ENCODE measurements at regions not wholly inside any gene's neighbourhood (a gene's known extent, or its start where the extent isn't known, plus 50 kb on each side); places are given as distances from the start of the nearest gene placed in this dataset.

- H3K4me3 ChIP-seq (ENCODE audit: low read depth, low read length) = no peak overlapping the region
- TF ChIP-seq CTCF (IDR thresholded peaks at IDR 0.05; ENCODE audit: low read depth, low read length) = no peak
- H3K9me3 ChIP-seq = no peaks in the 10 kb centered on the region
- H3K4me1 ChIP-seq = no peaks in the 10 kb centered on the region
- no peak for DNase-seq
- H3K27me3 ChIP-seq = no peaks in the 10 kb centered on the region
- no peaks in the 10 kb centered on the region for H3K36me3 ChIP-seq
Observed at GRCh38 chr18:78635093-78635800, 344.4 kb upstream of the SALL3 start.

DNA sequence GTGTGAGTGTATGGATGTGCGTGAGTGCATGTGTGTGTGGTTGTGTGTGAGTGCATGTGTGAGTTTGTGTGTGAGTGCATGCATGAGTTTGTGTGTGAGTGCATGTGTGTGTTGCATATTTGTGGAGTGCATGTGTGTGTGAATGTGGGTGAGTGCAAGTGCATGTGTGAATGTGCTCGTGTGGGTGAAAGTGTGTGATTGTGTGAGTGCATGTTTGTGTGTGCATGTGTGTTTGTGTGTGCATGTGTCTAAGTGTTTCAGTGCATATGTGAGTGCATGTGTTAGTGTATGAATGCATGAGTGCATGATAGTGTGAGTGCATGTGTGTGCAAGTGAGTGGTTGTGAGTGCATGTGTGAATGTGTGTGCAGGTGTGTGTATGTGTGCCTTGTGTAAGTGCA lies 343.4 kb upstream of the SALL3 start:
- Histone ChIP-seq H3K9me3 (no peaks in the 10 kb centered on the region), H3K4me1 (no peaks in the 10 kb centered on the region), H3K36me3 (no peaks in the 10 kb centered on the region), H3K4me3 (ENCODE audit: low read depth, low read length) (no peak overlapping the region), H3K27me3 (no peaks in the 10 kb centered on the region)
- DNase-seq = no peak
- no peak for TF ChIP-seq CTCF (IDR thresholded peaks at IDR 0.05; ENCODE audit: low read depth, low read length)

GRCh38 chr18:78637442-78638402 lies 341.9 kb upstream of the SALL3 start:
- no peaks in the 10 kb centered on the region for H3K9me3 ChIP-seq
- no peaks in the 10 kb centered on the region for H3K36me3 ChIP-seq
- no peak for TF ChIP-seq CTCF (IDR thresholded peaks at IDR 0.05; ENCODE audit: low read depth, low read length)
- H3K4me3 ChIP-seq (ENCODE audit: low read depth, low read length) = no peak overlapping the region
- no peaks in the 10 kb centered on the region for H3K27me3 ChIP-seq
- no peaks in the 10 kb centered on the region for H3K4me1 ChIP-seq
- DNase-seq = no peak

GRCh38 chr18:78639006-78639950 lies 340.3 kb upstream of the SALL3 start:
- Histone ChIP-seq H3K4me1 (no peaks in the 10 kb centered on the region), H3K36me3 (no peaks in the 10 kb centered on the region), H3K27me3 (no peaks in the 10 kb centered on the region), H3K4me3 (ENCODE audit: low read depth, low read length) (no peak overlapping the region), H3K9me3 (no peaks in the 10 kb centered on the region)
- TF ChIP-seq CTCF (IDR thresholded peaks at IDR 0.05; ENCODE audit: low read depth, low read length) = no peak
- DNase-seq = no peak

DNA sequence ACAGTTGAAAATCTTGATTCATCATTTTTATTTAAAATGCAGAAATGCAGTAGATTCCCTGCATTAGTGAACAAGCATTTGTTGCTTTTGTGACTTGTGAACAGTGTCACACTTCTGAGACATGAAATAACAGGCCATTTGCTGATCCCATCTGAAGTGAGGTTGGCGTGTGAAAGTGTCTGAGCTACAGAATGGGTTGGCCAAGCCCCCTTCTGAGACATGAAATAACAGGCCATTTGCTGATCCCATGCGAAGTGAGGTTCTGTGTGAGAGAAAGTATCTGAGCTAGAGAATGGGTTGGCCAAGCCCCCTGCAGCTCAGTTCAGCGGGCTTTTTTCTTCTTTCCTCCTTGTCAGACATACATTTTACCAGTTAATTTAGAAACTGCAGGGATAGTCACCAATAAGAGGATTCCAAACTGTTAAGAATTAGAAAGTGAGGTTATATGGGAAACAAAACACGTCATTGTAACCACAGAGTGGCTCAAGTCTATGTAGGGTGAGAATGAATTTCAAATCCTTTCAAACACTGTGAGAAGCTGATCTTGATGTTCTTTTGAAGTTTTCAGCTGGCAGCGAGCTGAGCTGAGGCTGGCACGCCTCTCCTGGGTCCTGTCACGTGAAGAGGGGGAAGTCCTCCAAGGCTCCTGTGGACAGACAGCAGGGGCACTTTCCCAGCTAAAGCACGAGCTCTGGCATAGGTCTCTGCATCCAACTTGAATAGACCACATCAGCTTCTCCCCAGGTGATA lies 339.2 kb upstream of the SALL3 start:
- H3K4me3 ChIP-seq (ENCODE audit: low read depth, low read length) = no peak overlapping the region
- H3K36me3 ChIP-seq = no peaks in the 10 kb centered on the region
- TF ChIP-seq CTCF (IDR thresholded peaks at IDR 0.05; ENCODE audit: low read depth, low read length) = no peak
- no peaks in the 10 kb centered on the region for H3K4me1 ChIP-seq
- no peak for DNase-seq
- no peaks in the 10 kb centered on the region for H3K27me3 ChIP-seq
- no peaks in the 10 kb centered on the region for H3K9me3 ChIP-seq

Data from BE2C (cell line).